HEK293 (cell line): ENCODE measurements at regions not wholly inside any gene's neighbourhood (a gene's known extent, or its start where the extent isn't known, plus 50 kb on each side); places are given as distances from the start of the nearest gene placed in this dataset.

ENCODE experiments used
- CTCF ChIA-PET: fragments of 350-600 bp; formaldehyde crosslinking; extraction: SDS; loops from one replicate; lab custom pipeline; 2021; ENCODE audit warnings: antibody characterized with exemption; lab: Yijun Ruan, JAX
- POLR2A ChIA-PET: fragments of 300-600 bp; formaldehyde crosslinking; extraction: SDS; loops from one replicate; lab custom pipeline; 2020; ENCODE audit warnings: antibody characterized with exemption, inconsistent platforms; lab: Yijun Ruan, JAX
- H3K27ac ChIP-seq: fragments of 200-500 bp; sonication (Bioruptor generic); 2 replicates; pipeline ENCODE4 v1.5.1; 2014; ENCODE audit warnings: low read depth, low read length, control low read depth, inconsistent platforms; ENCODE audit errors: extremely low read depth
- H3K36me3 ChIP-seq, 2 experiments: fragments of 200-500 bp in 1 of 2; sonication (Bioruptor generic) in 1 of 2; 1 replicate in 1 of 2; 2 replicates in 1 of 2; pipeline ENCODE4 v1.5.1; 2014 to 2017; ENCODE audit warnings: inconsistent platforms in 2 of 2, low read length in 2 of 2; ENCODE audit not compliant: control insufficient read depth in 2 of 2, insufficient read depth in 1 of 2
- H3K4me1 ChIP-seq: fragments of 200-500 bp; sonication (Bioruptor generic); 2 replicates; pipeline ENCODE4 v1.5.1; 2014; ENCODE audit warnings: mild to moderate bottlenecking, low read length, inconsistent platforms; ENCODE audit not compliant: control insufficient read depth, insufficient read depth
- H3K4me3 ChIP-seq: 2 replicates; pipeline ENCODE4 v1.5.1; 2011; ENCODE audit warnings: low read depth, mild to moderate bottlenecking, control low read depth, low read length, moderate library complexity
- H3K9me3 ChIP-seq: fragments of 200-500 bp; sonication (Bioruptor generic); 2 replicates; pipeline ENCODE4 v1.5.1; 2014; ENCODE audit warnings: low read depth, low read length, inconsistent platforms; ENCODE audit not compliant: control insufficient read depth, insufficient read depth
- BCL11B ChIP-seq: fragments of 450-650 bp; formaldehyde crosslinking; IDR thresholded peaks from 2 replicates; pipeline ENCODE4 v1.5.1; 2016; ENCODE audit warnings: low read depth, missing biosample characterization, missing genetic modification characterization
- CTCF ChIP-seq: fragments of 450-650 bp; formaldehyde crosslinking; IDR thresholded peaks from 2 replicates; pipeline ENCODE4 v1.5.1; 2016; ENCODE audit warnings: missing biosample characterization, missing genetic modification characterization
- KLF9 ChIP-seq: fragments of 450-650 bp; formaldehyde crosslinking; IDR thresholded peaks from 2 replicates; pipeline ENCODE4 v1.5.1; 2016; ENCODE audit warnings: missing biosample characterization, missing genetic modification characterization, low read depth
- PRDM2 ChIP-seq: fragments of 450-650 bp; formaldehyde crosslinking; IDR thresholded peaks from 2 replicates; pipeline ENCODE4 v1.5.1; 2016; ENCODE audit warnings: missing biosample characterization, missing genetic modification characterization, borderline replicate concordance
- ZNF274 ChIP-seq, 2 experiments: fragments of 200-500 bp in 1 of 2; fragments of 450-650 bp in 1 of 2; sonication (Bioruptor generic) in 1 of 2; formaldehyde crosslinking in 1 of 2; IDR thresholded peaks; 2 replicates each; pipeline versions ENCODE4 v1.5.1 to v1.6.1; 2014 to 2016; ENCODE audit warnings: borderline replicate concordance in 1 of 2, inconsistent platforms in 1 of 2, low read length in 1 of 2, missing biosample characterization in 1 of 2, missing genetic modification characterization in 1 of 2
- ZNF292 ChIP-seq: fragments of 450-650 bp; formaldehyde crosslinking; IDR thresholded peaks from 2 replicates; pipeline ENCODE4 v1.5.1; 2016; ENCODE audit warnings: low read depth, missing biosample characterization, missing genetic modification characterization, borderline replicate concordance
- ZNF398 ChIP-seq: fragments of 450-650 bp; formaldehyde crosslinking; IDR thresholded peaks from 2 replicates; pipeline ENCODE4 v1.5.1; 2017; ENCODE audit warnings: missing biosample characterization, missing genetic modification characterization
- ZNF404 ChIP-seq: fragments of 450-650 bp; formaldehyde crosslinking; IDR thresholded peaks from 2 replicates; pipeline ENCODE4 v1.5.1; 2017; ENCODE audit warnings: missing biosample characterization, missing genetic modification characterization
- ZNF501 ChIP-seq: fragments of 450-650 bp; formaldehyde crosslinking; IDR thresholded peaks from 2 replicates; pipeline ENCODE4 v1.5.1; 2016; ENCODE audit warnings: missing biosample characterization, missing genetic modification characterization
- ZNF654 ChIP-seq: fragments of 450-650 bp; formaldehyde crosslinking; IDR thresholded peaks from 2 replicates; pipeline ENCODE4 v1.5.1; 2016; ENCODE audit warnings: low read depth, missing biosample characterization, missing genetic modification characterization
- ZNF76 ChIP-seq: fragments of 450-650 bp; formaldehyde crosslinking; IDR thresholded peaks from 2 replicates; pipeline ENCODE4; 2016; ENCODE audit warnings: low read depth, missing biosample characterization, missing genetic modification characterization, borderline replicate concordance
- TF ChIP-seq, protein P1 (sequence below): fragments of 450-650 bp; formaldehyde crosslinking; IDR thresholded peaks from 2 replicates; pipeline ENCODE4 v1.5.1; 2017; ENCODE audit warnings: missing biosample characterization, missing genetic modification characterization

DNA sequence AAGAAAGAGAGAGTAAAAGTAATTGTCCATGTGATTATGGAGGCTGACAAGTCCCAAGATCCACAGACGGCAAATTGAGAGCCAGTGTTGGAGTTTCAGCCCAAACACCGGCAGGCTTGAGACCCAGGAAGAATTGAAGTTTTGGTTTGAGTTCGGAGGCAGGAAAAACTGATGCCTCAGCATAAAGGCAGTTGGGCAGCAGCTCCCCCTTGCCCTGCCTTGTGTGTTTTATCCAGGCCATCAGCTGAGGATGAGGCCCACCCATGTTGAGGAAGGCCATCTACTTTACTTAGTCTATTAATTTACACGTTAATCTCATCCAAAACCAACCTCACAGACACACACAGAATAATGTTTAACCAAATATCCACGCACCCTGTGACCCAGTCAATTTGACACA lies 64.6 kb upstream of the SERPINE2 start (continued):
- no peak for TF ChIP-seq BCL11B (tag by site-specific recombination)
- TF ChIP-seq CTCF (tag by site-specific recombination) = no peak
- TF ChIP-seq, all 188 proteins: peak for 0

- POLR2A ChIA-PET = no interaction called here
- Histone ChIP-seq H3K4me1 (no peaks in the 10 kb centered on the region), H3K27ac (no peak overlapping the region), H3K4me3 (no peak overlapping the region), H3K36me3 (no peaks in the 10 kb centered on the region), H3K9me3 (no peaks in the 10 kb centered on the region)
- TF ChIP-seq ZNF76 = no peak
- TF ChIP-seq ZNF404 = no peak
- TF ChIP-seq ZNF501 (tag by site-specific recombination) = no peak
- TF ChIP-seq ZNF292 (tag by site-specific recombination) = no peak
- TF ChIP-seq, protein P1, sequence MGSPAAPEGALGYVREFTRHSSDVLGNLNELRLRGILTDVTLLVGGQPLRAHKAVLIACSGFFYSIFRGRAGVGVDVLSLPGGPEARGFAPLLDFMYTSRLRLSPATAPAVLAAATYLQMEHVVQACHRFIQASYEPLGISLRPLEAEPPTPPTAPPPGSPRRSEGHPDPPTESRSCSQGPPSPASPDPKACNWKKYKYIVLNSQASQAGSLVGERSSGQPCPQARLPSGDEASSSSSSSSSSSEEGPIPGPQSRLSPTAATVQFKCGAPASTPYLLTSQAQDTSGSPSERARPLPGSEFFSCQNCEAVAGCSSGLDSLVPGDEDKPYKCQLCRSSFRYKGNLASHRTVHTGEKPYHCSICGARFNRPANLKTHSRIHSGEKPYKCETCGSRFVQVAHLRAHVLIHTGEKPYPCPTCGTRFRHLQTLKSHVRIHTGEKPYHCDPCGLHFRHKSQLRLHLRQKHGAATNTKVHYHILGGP = no peak
- TF ChIP-seq ZNF398 (tag by site-specific recombination) = no peak
- no peak for TF ChIP-seq KLF9
- TF ChIP-seq PRDM2 (tag by site-specific recombination) = no peak
- TF ChIP-seq ZNF654 = no peak
- no peak for TF ChIP-seq ZNF274 (IDR thresholded peaks at IDR 0.05; ENCODE audit: low read length)
- no peak for TF ChIP-seq ZNF274 (tag by site-specific recombination; IDR thresholded peaks at IDR 0.05; ENCODE audit: borderline replicate concordance)
- TF ChIP-seq, all 188 proteins: peak for 0
- CTCF ChIA-PET = interaction anchor here (1.4 kb wide), 1 partner anchor 109 kb away, joined by 7 read pairs; no protein-coding TSS in a partner anchor
Observed at GRCh38 chr2:224102991-224103390, 63.9 kb upstream of the SERPINE2 start.
